ENCODE measurements at regions not wholly inside any gene's neighbourhood (a gene's known extent, or its start where the extent isn't known, plus 50 kb on each side); places are given as distances from the start of the nearest gene placed in this dataset.

DNA sequence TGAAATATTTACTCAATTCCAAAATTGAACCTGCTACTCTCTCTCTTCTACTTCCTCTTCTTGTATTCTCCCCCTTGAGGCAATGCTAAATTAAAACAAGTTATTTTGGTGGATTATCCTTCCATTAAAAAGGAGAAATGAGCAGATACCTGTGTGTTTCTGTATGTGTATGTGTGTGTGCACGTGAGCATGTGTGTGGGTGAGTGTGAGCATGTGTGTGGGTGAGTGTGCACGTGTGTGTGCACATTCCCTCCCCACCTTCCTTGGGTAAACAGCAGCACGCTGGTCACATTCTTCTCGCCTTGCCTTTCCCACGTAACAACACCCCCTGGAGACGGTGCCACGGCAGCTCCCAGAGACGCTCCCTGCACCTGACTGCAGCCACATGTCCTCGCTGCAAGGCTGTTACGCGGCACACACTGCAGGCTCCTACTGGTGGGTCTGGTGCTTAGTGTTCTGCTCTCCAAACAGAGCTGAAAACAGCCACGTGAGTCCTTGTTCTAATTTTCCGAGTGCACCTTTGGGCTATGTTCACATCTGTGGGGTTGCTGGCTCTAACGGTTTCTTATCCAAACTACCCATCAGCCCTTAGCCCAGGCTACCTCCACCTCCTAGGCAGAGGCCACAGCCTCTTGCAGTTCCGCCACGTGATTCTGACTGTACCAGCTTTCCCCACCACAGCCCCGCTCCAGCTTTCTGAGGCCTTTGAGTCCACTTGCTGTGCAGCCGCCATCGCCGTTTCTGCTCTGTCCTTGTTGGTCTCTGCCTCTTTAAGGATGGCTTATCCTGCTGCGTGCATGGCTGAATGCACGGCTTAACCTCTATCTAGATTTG, 123.4 kb downstream of the CTTN start:
- DNase-seq (ENCODE audit: low spot score), result no peak

DNA sequence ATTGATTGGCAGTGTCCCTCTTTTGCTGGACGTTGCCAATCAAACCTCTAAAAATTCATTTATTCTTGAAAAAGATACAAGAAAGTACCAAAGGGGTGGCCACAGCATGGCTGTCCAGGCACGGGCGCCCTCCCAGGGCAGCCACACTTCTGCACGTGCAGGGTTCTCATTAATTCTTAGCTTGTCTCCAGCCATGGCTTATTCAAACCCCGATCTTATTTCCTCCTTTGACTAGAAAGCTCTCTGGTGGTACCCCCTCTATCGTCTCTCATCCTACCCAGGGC, 123.9 kb downstream of the CTTN start:
- no peak for DNase-seq (ENCODE audit: low spot score)

DNA sequence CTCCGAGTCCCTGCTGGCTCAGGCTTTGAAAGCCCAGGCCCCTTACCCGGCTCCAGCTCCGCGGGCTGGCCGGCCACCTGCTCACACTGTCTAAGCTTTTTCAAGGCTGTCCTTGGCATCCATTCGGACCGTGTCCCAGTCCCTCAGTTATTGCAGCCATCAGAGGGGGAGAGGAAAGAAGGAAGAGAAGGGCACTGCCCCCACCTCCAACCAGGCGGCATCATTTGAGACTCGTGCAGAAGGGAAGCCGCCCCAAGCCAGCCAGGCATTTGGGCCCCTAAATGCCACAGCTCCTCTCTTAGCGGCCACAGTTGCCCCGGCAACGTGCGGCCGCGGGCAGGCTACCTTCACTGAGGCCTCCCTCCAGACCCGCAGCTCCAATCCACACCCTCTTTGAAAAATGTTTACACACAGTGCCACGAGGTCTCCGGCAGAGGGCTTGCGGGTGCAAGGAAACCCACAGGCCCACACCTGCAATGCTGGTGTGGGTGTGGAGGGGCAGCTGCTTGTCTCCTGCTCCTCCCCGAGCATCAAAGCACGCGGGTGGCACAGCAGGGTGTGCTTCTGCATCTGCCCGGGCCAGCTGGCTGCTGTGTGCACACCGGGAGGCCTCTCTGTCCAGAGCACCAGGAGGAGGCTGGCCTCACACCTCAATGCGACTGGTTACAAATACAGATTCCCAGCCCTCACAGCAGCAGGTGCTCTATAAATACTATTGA, 124.4 kb downstream of the CTTN start:
- no peak for DNase-seq (ENCODE audit: low spot score)

DNA sequence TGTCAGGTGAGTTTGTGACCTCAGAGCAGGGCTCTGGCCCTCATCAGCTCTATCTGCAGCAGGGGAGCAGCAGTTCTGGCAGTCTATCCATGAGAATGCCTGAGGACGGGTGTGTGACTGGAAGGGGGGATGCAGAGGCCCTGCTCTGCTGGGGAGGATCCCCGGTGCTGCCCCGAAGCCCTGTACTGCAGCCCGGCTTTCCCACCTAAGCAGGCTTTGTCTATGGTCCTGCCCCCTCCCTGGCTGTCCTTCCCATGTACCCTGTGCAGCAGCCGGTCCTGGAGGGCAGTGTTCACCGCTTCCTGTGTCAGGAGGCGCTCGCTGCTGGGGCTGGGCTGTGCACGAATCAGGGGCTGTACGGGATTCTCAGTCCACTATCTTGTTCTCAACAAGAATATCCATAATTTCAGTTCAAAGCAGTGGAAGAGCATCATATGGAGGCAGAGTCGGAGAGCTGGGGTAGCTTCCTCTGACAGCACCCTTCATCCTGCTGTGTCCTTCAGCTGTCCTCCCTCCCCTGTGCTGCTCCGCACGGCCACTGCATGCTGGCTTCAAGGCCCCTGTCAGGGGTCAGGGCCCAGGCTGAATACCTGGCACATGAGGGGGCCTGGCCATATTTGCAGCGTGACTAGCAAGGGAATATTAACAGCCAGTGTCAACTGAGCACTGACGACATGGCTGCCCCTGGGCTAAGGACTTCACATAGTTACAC, 125.2 kb downstream of the CTTN start:
- no peak for DNase-seq (ENCODE audit: low spot score)

DNA sequence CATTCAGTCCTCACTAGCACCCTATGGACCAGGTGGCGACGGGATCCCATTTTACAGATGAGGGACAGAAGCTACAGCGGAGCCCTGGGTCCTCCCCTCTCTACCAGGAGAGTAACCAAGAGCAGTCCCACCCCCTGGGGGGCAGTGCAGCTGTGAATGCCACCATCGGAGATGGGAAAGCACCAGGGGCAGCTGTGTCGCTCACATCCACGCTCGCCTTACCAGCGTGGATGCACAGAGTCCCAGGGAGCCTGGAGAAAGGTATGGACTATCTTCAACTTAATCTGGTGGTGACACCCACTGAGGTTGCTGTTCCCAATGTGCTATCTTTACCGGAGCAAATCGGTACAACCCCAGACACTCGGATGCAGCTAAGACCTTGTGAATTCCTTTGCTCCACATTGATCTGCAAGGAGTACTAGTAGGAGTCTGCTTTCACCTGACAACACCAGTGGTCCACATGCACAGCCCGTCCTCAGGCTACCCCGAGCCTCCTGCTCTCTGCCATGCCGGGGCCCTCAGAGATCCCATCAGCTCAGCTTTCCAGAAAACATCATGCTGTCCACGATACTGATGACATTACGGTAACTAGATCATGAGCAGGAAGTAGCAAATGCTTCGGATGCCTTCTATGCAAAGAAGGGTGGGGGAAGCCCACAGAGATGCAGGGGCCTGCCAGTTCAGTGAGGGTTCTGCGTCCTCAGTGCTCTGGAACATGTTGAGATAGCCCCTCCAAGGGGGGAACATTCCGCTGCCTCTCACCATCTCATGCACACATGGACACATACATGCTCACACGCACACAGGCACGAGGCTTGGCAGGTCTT, 126.0 kb downstream of the CTTN start:
- DNase-seq (ENCODE audit: low spot score), result no peak

DNA sequence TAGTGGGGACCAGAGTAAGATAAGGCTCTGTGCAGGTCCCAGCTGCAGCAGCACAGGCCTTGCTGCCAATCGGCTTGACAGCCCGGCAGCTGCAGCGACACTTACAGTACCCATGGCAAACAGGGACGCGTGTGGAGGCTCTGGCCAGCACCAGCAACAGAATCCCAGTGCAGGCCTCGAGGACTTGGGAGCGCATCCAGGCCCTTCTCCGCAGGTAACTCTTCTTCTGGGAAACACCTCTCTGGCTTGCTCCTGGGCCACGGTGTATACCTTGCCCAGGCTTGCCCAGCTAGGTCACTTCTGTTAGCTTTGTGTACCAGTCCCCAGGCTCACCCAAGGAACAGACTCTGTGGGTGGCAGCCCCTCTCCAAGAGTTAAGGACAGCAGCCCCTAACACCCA, 126.7 kb downstream of the CTTN start:
- DNase-seq (ENCODE audit: low spot score), result no peak

DNA sequence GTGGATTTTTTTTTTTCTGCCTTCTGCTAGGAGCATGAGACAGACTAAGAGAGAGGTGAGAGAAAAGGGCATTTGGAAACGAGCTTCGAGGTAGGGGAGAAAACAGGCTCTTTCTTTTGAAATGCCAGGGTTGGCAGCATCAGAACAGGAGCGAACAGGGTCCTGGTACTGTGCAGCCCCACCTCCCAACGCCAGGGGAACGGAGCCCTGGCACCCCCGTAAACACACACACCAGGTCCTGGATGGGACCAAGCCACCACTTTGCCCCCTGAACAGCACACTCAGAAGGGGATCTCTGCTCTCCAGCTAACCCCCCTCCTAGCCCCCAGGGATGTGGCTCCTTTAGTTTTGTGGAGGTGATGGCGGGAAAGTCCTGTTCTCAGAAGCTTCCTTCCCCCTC, 127.1 kb downstream of the CTTN start:
- DNase-seq (ENCODE audit: low spot score), result no peak

DNA sequence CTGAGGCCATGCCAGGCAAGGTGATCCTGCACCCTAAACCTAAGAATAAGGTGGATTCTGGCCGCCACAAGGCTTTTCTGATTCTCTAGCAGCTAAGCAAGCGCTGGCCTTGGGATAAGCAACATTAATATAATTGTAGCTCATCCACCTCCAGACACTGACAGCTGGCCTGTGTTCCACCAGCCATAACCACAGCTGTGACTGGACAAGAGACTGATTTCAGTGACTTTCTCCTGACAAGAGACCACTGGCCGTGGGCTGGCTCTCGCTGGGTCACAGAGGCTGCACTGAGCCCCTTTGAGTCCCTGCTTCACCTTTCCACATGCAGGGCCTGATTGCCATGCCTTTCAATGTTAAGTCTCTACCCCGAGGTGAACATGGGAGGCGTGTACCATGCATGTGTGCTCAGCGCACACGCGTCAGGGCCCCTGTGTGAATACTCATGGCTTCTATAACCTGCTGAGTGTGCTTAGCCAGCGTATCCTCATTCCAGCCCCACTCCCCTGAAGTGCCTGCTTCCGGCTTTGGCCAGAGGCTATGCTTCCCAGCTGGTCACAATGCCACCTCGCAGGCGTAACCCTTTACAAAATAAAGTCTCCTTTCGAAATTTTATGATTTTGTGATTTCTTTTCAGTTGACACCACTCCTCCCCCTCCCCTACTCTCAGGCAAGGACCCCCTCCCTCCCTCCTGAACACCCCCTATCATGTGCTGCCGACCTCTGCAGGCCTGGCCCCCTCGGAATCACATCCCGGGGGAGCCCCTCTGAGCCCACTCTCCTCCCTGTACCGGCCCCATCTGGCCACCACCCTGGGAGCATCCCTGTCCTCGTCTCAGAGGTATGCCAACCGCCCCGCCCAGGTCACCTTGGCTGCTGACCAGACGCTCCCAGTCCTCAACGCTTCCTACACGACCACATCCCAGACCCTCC, 128.1 kb downstream of the CTTN start:
- DNase-seq (ENCODE audit: low spot score), result no peak

DNA sequence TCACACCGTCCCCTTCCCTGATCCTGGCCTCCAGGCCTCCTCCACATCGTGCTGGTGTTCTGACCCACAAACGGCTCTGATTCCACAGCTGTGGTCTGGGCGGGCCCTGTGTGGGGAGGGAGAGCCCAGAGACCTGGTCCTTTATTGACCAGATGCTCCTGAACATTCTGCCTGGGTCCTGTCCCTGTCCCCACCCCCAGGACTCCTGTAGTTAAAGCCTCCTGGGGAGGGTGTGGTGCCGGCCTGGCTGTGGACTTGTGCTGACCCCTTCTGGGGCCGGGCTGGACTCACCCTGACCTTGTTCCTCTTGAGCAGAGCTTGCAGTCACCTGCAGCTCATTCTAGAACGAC, 128.7 kb downstream of the CTTN start:
- DNase-seq (ENCODE audit: low spot score), result no peak

DNA sequence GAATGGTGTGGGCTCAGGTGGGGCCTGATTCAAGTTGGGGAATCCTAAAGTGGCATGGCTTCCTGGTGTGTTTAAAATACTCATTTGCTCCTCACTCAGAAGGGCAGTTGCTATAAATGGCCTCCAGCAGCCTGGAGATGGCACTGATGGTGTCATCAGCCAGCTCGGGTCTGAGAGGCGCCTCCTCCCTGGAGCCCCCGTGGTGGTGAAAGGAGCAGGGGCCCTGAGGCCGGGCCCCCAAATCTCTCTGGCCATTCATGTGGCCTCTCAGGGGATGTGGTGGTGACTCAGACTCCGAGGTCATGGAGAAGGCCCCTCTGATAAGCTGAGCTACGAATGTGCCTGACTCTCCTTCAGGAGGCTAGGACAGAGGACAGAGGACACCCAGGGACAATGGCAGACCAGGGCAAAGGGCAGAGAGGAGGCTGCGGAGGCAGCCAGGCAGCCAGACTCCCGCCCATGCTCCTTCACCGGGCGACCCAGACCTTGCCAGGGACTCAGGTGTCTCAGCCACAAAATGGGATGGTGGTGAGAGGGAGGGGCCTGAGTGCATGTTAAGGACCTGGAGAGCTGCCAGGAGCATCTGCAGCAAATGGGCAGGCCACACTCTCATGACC, 129.2 kb downstream of the CTTN start:
- DNase-seq (ENCODE audit: low spot score), result no peak

DNA sequence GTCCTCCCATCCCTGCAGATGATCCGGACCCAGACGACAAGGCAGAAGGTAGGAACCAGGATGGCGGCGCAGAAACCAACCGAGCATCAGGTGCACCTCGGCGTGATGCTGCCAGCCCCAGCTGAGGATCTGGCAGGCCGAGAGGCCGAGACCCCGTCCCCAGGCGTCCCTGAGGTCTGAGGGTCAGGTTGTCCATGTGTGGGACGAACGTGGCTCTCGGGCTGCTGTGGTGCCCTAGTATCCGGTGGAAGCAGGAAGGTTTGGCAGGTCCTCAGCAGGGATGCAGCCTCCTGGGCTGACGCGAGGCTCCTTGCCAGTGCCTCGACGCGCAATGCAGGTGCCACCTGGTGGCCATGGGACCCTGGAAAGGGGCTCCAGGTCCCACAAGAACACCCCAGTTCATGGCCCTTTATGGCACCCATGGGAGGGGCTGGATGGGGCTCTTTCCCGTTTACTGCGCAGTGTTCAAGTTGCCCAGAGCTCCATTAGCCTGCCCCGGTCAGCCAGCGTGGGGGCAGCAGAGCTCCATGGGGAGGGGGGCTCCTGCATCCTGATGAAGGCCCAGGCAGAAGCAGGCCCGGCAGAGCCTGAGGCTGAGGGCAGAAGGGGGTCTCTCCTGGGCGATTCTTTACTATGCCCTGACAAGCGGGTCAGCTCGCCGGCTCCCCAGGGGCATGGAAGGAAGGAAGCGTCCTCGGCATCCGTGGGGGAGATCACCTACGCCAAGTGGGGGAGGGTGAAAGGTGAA, 129.9 kb downstream of the CTTN start:
- DNase-seq (ENCODE audit: low spot score), result no peak

DNA sequence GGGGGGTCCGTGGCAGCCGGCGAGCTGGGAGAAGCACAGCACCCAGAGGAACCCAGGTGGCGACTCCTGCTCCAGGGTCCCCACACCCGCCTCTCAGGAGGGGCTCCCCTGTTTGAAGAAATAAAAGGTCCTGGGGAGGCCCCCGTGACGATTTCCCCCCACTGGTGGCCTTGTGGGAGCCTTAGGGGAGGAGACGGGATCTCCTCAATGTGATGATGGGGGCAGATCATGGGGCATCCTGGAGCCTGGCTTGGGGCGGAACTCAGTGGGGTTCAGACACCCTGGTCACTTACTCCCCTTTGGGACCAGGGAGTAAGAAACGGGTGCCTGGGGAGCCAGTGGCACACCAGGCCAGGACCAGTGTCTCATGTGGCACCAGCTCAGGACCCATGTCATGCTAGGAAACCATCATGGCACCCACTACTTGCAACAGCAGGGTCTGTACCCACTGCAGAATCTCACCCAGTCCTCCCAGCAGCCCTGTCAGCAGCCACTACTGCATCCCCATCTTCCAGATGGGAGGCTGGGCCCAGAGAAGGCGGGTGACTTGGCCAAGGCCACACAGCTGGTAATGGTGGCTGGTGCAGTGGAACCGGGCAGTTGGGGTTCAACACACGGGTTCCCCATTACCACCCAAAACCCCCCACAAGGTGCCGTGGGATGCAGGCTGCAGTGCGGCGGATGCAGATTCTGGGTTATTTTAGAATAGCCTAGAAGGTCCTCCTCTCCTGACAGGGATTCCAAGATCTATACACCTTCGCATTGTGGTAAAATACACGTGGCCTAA, 130.7 kb downstream of the CTTN start:
- no peak for DNase-seq (ENCODE audit: low spot score)

DNA sequence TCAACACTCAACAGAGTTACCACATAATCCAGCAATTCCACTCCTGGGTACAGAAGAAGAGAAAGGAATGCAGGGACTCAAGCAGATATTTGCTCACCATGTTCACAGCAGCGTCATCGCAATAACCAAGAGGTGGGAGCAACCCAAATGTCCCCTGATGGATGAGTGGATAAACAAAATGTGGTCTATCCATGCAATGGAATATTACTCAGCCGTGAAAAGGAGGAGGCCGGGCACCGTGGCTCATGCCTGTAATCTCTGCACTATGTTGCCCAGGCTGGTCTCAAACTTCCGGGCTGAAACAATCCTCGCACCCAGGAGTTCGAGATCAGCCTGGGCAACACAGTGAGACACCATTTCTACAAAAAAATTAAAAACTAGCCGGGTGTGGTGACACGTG, 131.7 kb downstream of the CTTN start:
- DNase-seq (ENCODE audit: low spot score), result no peak

DNA sequence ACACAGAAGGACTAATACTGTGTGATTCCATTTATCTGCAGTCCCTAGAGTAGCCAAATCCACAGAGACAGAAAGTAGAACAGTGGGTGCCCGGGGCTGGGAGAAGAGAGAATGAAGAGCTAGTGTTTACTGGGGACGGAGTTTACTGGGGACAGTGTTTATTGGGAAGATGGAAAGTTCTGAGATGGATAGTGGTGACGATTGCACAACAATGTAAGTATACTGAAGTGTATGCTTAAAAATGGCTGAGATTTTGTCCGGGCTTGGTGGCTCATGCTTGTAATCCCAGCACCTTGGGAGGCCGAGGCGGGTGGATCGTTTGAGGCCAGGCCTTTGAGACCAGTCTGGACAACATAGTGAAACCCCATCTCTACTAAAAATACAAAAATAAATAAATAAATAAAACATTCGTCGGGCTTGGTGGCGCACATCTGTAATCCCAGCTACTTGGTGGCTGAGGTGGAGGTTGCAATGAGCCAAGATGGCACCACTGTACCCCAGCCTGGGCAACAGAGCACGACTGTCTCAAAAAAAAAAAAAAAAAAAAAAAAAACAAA, 132.4 kb downstream of the CTTN start:
- no peak for DNase-seq (ENCODE audit: low spot score)

DNA sequence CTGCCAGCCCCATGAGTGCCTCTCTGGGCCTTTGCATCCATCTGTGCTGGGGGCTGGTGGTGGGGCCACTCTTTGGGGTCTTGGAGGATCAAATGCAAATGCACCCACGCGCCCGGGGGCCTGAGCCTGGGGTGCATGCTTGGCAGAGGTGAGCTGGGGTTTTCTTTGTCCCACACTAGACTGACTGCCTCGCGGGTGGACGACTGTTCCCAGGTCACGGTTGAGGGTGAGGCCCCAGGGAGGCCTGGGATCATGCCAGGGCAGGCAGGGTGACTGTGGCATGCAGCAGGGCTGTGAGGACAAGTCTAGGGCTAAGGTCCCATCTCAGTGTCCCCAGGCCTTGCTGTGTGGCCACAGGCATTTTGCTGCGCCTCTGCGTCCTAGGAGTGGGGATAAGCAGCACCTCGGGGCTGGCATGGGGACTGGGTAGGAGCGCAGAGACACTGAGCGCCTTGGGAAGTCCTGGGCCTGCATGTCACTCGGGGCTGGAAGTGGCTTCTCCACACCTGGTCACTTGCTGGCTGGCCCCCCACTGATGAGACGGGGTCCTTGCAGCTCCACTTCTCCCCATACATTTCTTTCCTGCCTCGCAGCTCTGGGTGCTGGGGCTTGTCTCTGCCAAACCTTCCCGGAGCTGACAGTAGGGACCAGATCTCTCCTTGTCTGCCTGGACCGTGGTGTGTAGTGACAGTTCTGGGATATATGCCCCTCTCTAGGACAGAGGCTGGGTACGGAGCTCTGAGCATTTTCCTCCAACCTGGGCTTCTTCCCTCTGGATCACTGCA, 133.1 kb downstream of the CTTN start:
- no peak for DNase-seq (ENCODE audit: low spot score)

DNA sequence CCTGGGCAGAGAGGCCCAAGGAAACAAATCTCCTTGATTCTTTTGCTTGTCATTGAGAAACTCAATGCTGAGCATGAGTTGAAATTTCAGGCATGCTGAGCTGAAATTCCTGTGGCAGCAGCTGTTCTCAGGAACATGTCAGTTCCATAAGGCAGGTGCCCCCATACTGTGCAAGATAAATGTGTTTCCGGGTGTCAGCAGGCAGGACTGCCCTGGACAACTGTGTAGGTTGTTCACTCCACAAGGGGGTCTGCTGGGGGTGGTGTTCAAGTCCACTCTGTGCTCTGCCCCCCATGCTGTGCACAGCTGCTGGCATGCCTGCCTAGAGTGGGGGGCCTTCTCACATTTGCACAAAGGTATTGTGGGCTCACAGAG, 133.7 kb downstream of the CTTN start:
- no peak for DNase-seq (ENCODE audit: low spot score)

DNA sequence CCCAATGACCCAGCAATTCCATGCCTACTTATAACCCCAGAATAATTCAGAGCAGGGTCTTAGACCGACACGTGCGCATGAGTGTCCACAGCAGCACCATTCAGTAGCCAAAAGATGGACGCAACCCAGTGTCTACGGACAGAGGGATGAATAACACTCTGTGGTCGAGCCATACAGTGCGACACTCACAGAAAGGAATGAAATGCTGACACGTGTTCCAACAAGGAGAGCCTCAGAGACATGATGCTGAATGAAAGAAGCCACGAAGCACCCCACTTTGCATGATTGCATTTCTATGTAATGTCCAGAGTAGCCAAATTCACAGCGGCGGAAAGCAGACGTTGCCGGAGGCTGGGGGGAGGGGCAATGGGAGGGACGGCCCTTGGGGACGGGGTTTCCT, 134.4 kb downstream of the CTTN start:
- DNase-seq (ENCODE audit: low spot score), result no peak
